Epithelial cell of prostate (primary cell): ENCODE measurements at regions not wholly inside any gene's neighbourhood (a gene's known extent, or its start where the extent isn't known, plus 50 kb on each side); places are given as distances from the start of the nearest gene placed in this dataset.
"Not testable (repeated sequence)": the region's sequence is repeated elsewhere in the genome, so short reads cannot be mapped to it uniquely, and the experiment has no call there.

ENCODE experiments used
- DNase-seq: peaks from one replicate; pipeline ENCODE4 v3.0.0-alpha.2; 2011; ENCODE audit warnings: low read depth, low spot score
- H3K27ac ChIP-seq: fragments of 450-650 bp; 2 replicates; pipeline ENCODE4 v1.5.1; 2017; ENCODE audit warnings: mild to moderate bottlenecking

DNA sequence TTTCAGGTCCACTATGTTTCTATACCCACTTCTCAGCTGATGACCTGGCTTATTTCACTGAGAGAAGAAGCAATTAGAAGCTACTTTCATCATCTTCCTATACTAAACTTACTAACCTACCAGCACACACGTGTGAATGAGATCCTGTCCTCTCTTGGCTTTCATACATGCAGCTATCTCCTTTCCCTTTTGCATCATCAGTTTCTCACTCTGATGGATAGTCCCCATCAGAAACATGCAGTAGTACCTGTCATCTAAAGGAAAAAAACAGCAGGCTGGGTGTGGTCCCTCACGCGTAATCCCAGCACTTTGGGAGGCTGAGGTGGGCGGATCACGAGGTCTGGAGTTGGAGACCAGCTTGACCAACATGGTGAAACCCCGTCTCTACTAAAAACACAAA is 237.6 kb upstream of the C2CD4B start:
- no peak overlapping the region for H3K27ac ChIP-seq

DNA sequence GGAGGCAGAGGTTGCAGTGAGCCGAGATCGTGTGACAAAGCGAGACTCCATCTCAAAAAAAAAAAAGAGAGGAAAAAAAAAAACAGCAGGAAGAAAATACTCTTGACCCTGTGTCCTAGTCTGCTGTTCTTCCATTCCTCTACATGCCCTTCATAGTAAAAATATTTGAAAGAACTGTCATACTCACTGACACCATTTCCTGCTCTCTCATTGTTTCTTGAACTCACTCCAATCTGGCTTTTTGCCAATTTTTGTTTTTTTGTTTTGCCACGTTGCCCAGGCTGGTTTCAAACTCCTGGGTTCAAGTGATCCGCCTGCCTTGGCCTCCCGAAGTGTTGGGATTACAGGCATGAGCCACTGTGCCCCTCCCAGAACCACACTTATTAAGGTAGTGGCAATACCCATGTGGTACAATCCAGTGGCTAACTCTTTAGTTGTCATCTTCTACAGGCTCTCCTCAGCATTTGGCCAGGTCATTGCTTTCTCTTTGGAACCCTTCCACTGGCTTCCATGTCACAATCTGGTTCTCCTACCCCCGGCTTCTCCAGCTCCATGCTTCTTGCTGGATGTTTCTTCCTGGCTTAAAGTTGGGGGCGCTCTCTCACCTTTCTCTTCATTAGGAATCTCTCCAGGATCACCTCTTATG is 238.2 kb upstream of the C2CD4B start:
- no peak for DNase-seq
- no peak overlapping the region for H3K27ac ChIP-seq

More for the DNA sequence above, 237.6 kb upstream of the C2CD4B start:
- no peak for DNase-seq

DNA sequence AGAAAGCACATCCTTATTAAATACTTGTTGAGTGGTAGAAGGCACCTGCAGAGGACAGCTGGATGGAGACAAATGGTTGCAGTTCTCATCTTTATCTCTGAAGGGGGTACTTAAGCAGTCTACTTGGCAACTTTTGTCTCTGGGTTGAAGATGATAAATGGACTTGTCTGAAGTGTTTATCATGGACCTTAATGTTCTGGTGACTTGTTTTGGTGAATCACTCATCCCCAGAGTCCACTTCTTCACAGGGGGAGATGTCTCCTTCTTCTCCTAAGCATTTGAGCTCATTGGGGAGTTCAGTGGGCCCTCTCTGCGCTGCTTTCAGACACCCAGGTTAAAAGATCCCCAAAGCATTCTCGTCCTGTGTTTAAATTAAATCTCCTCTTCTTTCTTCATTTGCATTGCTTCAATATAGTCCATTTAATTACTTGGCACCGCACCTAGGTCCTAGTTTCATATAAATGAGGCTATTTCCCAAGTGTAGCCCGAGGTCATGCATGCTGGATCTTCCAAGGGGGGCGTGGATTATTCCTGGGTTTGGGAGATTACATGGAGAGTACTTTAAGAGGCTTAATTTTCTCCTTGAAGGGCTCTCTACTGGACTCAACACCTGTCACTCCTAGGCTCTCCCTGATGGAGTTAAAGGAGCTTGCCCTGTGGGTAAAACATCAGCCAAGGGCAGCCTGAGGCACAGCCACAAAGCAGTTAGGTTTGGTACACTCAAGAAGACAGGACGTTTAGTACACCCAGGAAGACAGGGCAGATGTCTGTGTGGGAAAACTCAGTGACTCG is 239.3 kb upstream of the C2CD4B start:
- H3K27ac ChIP-seq = no peak overlapping the region
- no peak for DNase-seq

DNA sequence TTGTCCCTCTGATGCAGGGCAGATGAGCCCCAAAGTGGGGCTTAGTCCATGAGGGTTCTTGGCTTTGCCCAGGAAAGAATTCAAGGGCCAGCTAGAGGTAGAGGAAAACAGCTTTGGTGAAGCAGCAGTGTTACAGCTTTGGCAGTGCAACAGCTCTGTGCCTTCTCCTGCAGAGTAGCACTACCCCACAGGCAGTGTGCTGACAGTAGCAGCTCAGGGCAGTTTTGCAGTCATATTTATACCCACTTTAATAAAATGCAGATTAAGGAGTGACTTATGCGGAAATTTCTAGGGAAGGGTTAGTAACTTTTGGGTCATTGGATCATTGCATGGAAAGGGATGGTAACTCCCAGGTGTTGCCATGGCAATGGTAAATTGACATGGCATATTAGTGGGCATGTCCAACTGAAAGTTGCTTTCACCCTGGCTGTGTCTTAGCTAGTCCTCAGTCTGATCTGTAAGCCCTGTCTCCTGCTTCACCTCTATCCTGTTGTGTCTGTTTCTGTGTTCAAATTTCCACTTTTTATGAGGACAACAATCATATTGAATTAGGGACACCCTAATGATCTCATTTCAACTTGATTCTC is 241.3 kb upstream of the C2CD4B start:
- no peak overlapping the region for H3K27ac ChIP-seq
- no peak for DNase-seq

- no peak overlapping the region for H3K27ac ChIP-seq
- no peak for DNase-seq
Observed at GRCh38 chr15:62407216-62407615, 242.1 kb upstream of the C2CD4B start.

- H3K27ac ChIP-seq = no peak overlapping the region
- DNase-seq = no peak
Observed at GRCh38 chr15:62407962-62408361, 242.9 kb upstream of the C2CD4B start.

GRCh38 chr15:62409466-62409865 is 244.4 kb upstream of the C2CD4B start:
- no peak for DNase-seq
- no peak overlapping the region for H3K27ac ChIP-seq

- no peak for DNase-seq
- no peak overlapping the region for H3K27ac ChIP-seq
Observed at GRCh38 chr15:62412686-62413085, 247.6 kb upstream of the C2CD4B start.

DNA sequence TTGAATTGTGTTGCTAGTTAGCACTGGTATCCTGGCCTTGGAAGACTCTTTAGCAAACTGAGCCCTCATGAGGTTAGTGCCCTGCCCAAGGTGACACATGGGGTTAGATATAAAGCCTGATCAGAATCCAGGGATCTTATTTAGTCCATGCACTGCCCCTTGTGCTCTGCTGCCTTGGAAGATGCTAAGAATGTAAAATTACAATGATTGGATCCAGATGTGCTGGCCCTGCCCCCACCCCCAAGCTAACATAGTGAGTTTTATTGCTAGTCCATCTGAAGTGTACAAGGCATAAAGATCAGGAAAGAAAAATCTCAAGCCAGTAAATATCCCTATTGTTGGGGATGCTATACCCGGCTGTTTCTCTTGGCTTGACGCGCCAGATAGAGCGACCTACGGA is 248.1 kb upstream of the C2CD4B start:
- H3K27ac ChIP-seq = no peak overlapping the region
- DNase-seq = no peak

DNA sequence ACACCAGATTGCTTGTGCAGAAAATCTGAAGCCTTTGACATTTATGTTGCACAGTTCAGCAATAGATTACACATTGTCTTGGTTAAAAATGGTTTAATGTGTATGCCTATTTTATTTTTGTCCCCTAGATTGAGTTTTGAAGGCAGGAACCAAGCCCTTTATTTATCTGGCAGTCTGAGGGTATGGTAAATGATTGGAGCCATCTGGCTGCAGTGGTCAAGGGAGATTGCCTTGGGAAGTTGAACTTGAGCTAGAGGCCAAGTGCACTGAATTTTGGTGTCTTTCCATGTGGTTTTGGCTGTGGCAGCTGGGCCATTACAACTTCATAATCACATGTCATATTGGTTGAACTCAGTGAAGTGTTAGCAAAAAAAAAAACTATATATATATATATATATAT is 248.7 kb upstream of the C2CD4B start:
- no peak overlapping the region for H3K27ac ChIP-seq
- no peak for DNase-seq

- no peak for DNase-seq
- no peak overlapping the region for H3K27ac ChIP-seq
Observed at GRCh38 chr15:62415498-62415897, 250.4 kb upstream of the C2CD4B start.

GRCh38 chr15:62416526-62416925 is 251.4 kb upstream of the C2CD4B start:
- no peak for DNase-seq
- no peak overlapping the region for H3K27ac ChIP-seq

DNA sequence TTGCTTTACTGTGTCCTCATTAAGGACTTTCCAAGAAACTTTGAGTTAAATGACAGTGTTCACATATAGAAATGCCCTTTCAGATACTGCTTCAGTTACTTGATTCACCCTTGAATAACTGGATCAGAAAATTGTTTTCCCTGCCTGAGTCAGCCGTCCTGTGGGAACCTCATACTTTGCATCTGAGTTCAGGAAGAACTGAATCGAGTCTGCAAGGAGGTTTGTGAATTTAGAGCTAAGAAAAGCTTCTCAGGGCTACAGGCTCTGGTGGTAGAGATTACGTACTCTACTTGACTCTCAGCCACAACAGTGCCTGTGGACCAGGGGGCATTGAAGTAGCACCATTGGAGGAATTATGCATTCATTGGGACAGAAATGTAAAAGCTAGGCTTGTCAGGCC is 252.4 kb upstream of the C2CD4B start:
- no peak for DNase-seq

DNA sequence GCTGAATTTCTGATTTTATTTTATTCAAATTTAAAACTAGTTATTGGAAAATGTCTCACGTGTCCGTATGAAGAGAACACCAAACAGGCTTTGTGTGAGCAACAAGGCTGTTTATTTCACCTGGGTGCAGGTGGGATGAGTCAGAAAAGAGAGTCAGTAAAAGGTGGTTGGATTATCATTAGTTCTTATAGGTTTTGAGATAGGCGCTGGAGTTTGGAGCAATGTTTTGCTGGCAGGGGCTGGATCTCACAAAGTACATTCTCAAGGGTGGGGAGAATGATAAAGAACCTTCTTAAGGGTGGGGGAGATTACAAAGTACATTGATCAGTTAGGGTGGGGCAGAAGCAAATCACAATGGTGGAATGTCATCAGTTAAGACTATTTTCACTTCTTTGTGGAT is 253.4 kb upstream of the C2CD4B start:
- not testable (repeated sequence) for H3K27ac ChIP-seq, DNase-seq

More for the DNA sequence above, 252.4 kb upstream of the C2CD4B start:
- no peak overlapping the region for H3K27ac ChIP-seq

- H3K27ac ChIP-seq = no peak overlapping the region
- no peak for DNase-seq
Observed at GRCh38 chr15:62419192-62419591, 254.1 kb upstream of the C2CD4B start.

DNA sequence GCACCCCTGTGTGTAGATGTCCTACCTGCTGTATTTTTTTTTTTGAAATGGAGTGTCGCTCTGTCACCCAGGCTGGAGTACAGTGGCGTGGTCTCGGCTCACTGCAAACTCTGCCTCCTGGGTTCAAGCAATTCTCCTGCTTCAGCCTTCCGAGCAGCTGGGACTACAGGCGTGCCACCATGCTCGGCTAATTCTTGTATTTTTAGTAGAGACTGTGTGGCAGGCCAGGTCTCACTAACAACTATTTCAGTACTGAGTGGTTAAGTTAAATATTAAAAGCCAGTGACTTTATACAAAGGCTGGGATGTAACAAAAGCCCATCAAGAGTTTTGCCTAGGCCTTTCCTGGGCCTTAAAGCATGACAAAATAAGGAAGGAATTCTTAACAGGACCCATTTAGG is 255.3 kb upstream of the C2CD4B start:
- not testable (repeated sequence) for H3K27ac ChIP-seq, DNase-seq

- DNase-seq = no peak
Observed at GRCh38 chr15:62421289-62421688, 256.2 kb upstream of the C2CD4B start.

DNA sequence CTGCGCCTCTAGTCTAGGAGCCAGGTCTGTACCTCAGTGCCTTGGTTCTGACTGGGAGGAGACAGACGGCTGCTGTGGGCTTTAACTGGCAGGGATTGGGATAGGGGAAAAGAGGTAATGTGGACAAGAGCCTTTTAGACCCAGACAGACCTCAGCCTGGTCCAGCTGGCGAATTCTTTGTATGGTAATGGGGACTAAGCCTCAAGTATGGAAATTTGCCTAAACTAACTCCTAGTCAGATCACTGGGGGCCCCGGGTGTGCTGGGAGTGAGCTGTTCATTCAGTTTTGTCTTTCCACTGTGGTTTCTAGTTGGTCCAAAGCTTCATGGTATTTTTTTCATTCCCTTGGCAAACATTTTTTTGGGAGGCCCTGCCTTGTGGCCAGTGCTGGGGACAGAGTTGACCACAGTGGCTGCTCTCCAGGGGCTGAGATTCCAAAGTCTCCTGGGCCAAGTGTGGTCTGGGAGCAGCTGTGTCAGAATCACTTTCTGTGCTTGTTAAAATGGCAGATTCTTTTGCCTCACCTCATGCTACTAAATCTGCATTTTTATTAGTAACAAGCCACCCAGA is 261.4 kb upstream of the C2CD4B start:
- no peak for DNase-seq
- no peak overlapping the region for H3K27ac ChIP-seq

More at GRCh38 chr15:62421289-62421688, 256.2 kb upstream of the C2CD4B start:
- H3K27ac ChIP-seq = no peak overlapping the region

DNA sequence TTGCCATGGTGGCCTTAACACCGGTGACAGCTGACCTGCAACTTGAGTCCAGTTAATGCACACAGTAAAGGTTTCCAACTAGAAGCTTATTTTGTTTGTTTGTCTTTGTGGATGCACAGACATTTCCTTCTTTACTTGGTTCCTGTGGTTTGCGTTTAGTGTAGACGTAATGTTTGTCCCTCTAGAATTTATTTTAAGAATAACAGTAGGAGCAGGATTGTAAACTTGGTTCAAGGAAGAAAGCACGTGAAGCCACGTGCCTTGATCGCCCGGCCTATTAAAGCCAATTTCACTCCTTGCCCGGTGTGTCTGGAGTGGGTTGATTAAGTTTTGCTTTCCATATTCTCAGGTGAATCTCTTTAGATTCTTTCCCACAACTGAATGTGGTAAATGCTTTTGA is 263.2 kb upstream of the C2CD4B start:
- DNase-seq = no peak
- no peak overlapping the region for H3K27ac ChIP-seq

GRCh38 chr15:62428851-62429598 is 263.9 kb upstream of the C2CD4B start:
- no peak for DNase-seq
- H3K27ac ChIP-seq = no peak overlapping the region
